ENCODE measurements at regions not wholly inside any gene's neighbourhood (a gene's known extent, or its start where the extent isn't known, plus 50 kb on each side); places are given as distances from the start of the nearest gene placed in this dataset.

DNA sequence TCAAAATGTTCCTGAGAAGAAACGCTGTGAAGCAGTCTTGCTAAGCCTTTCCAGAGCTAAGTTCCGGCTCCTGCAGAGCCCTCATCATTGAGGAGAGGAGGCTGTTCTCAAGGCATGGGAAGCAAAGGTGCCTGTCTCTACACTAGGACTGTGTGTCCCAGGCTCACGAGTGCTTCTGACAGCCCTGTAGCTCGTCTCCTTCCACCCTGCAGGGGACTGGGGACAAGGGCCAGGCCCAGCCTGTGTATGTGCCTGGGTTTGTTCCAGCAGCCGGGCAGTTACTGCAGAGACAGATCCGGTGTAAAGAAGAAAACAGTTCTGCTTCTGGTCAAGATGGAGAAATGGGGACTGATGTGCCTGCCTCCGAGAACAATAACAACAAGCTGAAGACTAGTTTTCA, 156.0 kb downstream of the ENGASE start:
- TF ChIP-seq, protein P1, sequence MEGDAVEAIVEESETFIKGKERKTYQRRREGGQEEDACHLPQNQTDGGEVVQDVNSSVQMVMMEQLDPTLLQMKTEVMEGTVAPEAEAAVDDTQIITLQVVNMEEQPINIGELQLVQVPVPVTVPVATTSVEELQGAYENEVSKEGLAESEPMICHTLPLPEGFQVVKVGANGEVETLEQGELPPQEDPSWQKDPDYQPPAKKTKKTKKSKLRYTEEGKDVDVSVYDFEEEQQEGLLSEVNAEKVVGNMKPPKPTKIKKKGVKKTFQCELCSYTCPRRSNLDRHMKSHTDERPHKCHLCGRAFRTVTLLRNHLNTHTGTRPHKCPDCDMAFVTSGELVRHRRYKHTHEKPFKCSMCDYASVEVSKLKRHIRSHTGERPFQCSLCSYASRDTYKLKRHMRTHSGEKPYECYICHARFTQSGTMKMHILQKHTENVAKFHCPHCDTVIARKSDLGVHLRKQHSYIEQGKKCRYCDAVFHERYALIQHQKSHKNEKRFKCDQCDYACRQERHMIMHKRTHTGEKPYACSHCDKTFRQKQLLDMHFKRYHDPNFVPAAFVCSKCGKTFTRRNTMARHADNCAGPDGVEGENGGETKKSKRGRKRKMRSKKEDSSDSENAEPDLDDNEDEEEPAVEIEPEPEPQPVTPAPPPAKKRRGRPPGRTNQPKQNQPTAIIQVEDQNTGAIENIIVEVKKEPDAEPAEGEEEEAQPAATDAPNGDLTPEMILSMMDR (optimal IDR thresholded peaks at IDR 0.05 in 1 of 3, IDR thresholded peaks at IDR 0.05 in 1 of 3, conservative IDR thresholded peaks at IDR 0.05 in 1 of 3; ENCODE audit: extremely low read depth in 1 of 3, insufficient read depth in 2 of 3, low read length in 3 of 3) = no peak
- no peak for TF ChIP-seq EZH2 (IDR thresholded peaks at IDR 0.05; ENCODE audit: low read length)

Data from keratinocyte (primary cell).